Activated CD4-positive, alpha-beta T cell treated with anti-CD3 and anti-CD28 coated beads for 4 hours (primary cell): ENCODE measurements at regions not wholly inside any gene's neighbourhood (a gene's known extent, or its start where the extent isn't known, plus 50 kb on each side); places are given as distances from the start of the nearest gene placed in this dataset.

Source experiments
- DNase-seq, 2 donors: peaks; one replicate each; pipeline ENCODE4 v3.0.0-alpha.2; 2020

DNA sequence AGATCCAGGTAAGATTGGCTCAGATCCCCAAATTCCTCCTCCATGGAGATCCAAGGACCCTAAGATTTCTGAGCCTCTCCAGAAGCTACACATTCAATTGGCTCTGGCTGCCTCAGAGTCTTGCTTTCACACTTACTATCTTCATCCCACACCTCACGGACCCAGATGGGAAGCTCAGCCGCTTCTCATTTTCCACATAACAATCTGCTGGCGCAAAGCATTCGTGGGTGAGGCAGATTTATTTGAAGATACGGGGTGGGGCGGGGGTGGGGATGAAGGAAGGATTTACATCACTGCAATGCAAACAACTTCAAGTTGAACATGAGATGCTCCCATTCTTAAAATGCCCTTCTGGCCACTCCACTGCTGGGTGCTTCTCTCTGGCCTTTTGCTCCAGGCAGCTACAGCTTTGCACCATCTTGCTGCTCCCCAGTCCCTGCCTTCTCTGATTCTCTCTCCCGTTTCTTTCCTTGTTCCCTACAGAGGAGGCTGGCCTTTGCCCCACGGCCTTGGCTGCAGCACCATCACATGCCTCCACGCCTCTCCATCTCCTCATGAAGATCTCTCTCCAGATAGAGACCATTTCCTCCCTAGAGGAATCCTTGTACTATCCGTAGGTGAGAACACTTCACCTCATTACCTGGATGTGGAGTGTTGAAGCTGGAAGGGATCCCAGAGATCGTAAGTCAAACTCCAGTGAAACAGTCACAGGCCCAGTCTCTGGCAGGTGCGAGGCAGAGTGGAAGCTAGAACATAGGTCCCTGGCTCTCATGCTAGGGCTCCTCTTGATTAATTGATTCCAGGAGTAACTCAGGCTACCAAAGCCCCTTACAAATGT is 175.9 kb downstream of the RPLP1 start:
- no peak for DNase-seq

DNA sequence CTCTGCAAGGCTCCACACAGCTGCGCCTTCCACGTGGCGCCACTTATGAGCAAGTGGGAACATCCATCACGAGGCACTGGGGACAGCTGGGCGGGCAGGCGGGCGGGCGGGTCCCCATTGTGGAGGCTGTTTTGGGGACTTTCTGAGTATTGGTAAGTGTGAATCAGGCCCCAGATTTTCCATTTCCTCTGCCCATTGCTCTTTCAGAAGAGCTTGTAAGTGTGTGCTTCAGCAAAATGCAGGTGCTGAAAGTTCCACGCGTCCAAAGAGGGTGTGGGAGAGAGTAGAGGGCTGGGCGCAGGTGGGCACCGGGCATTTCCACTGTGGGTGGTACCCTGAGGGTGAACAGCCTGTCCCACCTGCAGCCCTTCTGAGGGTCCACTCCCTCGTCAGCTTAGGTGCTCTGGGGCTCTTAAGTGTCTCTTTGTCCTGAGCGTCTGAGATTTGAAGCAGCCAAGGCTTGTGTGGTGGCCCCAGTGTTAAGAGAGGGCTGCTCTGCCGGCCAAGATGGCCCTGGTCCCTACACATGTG is 177.1 kb downstream of the RPLP1 start:
- DNase-seq = peak; percentile 5 to 9

DNA sequence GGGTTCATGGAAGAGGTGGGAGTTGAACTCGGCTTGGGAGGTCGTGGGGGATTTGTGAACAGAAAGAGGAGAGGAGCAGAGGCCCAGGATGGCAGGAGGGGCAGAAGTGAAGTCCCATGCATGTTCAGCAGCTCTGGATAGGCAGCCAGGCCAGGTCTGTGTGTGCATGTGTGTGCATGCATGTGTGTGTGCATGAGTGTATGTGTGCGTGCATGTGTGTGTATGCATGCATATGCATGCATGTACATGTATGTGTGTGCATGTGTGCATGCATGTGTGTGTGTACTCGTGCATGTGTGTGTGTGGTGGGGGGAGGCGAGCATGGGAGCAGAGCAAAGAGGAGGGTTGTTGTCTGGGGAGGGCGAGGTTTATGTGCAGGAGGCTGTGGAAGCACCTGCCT is 178.4 kb downstream of the RPLP1 start:
- DNase-seq = no peak

DNA sequence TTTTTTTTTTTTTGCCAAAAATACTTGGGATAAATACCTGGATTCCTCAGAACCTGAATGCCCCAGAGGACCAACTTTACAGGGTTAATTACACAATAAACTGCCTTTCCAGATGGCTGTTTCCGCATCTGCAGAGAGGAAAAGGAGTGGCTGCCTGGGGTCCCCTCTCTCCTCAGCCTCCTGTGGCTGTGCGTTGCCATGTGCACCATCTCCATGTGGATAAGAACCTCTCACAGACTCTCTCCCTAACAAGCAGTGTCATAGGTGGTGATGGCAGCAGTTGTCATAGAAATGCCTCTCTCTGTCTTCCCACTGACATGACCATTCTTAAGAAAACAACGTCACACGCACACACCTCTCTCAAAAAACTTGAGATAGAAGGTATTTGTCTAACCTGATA is 179.4 kb downstream of the RPLP1 start:
- DNase-seq = no peak

DNA sequence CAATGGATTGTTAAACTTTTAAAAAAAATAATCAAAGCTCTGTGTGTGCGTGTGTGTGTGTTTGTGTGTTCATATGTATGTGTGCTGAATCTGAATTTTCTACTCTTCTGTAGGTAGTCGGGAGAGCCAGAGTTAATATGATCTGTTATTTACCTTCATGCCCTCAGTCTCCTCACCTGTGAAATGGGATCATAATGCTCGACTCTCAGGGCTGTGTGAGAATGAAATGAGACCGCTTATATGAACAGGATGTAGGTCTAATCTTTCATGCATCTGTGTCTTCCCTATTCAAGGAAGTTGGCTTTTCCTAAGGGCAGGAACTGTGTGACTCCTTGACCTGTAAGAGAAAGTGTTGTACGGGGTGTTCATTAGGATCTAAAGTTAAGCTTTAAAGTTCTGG is 182.2 kb downstream of the RPLP1 start:
- DNase-seq = no peak

DNA sequence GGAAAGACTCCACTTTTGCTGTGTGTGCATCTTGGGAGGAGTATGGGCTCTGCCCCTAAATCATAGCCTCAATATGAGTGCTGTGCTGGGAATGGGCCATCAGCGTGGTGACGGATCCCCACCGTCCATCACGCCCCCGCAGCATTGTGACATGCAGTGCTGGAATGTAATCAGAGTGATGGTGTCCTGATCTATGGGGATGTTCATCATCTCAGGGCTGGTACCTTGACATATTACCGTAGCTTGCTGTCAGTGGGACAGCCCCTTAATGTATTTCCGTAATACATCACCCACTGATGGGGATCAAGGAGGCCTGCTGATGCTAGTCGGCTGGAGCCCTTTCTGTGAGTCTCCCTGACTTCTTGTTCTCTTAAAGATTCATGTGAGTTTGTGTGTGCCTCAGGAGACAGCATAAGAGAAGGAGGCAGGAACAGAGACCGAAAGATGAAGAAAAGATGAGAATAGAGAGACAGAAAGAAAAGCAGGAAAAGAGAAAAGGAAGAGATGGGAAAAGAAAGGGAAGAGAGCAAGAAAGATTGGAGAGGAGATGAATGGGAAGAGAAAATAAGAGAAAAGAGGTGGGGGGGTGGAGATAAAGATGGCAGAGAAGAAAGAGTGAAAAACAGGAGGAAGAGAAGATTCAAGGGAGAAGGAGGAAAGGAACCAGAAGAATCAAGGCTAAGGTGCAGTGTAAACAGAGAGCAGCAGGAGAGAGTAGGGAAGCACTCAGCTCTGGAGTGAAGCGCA is 183.7 kb downstream of the RPLP1 start:
- DNase-seq = no peak

DNA sequence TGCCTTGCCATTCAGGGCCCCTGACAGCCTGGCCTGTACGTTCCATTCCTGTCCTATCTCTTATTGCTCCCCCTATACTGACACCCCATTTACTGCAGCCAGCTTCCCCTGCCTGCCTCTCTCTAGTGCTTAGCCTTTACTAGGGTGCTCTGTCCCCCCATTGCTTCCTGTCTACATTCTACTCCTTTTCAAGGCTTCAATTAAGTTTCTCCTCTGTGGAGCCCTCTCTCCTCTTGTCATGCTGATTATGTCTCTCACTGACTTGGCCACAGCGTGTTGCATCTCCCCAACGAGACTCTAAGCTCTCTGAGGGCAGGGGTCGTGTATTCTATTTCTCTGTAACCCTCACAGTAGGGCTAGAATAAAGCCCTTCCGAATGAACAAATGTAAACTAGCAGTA is 185.2 kb downstream of the RPLP1 start:
- DNase-seq = no peak

DNA sequence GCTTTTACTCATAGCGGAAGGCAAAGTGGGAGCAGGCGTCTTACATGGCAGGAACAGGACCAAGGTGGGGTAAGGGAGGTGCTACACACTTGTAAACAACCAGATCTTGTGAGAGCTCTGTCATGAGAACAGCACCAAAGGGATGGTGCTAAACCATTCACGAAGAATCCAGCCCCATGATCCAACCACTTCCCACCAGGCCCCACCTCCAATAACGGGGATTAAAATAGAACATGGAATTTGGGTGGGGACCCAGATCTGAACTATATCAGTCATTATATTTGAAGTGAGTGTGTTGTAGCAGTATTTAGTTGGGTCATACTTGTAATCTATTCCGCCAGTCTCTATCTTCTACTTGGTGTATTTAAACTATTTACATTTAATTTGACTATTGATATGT is 190.9 kb downstream of the RPLP1 start:
- DNase-seq = no peak

DNA sequence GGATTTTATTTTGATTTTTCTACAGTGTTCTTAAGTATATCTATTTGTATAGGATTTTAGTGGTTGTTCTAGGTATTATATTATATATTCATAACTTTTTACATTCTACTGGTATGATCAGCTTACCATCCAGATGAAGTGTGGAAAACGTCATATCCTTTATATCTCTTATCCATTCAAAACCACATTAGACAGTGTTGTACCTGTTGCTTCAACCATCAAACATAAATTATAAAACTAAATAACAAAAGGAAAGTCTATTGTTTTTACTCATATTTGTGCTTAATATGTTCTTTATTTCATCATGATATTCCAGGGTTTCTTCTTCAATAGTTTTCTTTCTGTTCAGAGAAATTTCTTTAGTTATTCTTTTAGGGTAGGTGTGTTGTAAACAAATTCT is 191.4 kb downstream of the RPLP1 start:
- no peak for DNase-seq

DNA sequence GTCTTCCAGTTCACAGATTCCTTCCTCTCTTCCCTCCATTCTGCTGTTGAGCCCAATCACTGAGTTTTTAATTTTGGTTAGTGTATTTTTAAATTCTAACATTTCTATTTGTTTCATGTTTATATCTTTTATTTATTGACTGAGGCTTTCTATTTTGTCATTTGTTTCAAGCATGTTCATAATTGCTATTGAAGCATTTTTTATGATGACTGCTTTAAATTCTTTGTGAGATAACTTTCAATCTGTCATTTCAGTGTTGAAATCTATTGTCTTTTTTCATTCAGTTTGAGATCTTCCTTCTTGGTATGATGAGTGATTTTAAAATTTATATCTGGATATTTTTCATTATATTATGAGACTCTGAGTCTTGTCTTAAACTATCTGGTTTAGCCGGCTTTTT is 192.3 kb downstream of the RPLP1 start:
- no peak for DNase-seq

DNA sequence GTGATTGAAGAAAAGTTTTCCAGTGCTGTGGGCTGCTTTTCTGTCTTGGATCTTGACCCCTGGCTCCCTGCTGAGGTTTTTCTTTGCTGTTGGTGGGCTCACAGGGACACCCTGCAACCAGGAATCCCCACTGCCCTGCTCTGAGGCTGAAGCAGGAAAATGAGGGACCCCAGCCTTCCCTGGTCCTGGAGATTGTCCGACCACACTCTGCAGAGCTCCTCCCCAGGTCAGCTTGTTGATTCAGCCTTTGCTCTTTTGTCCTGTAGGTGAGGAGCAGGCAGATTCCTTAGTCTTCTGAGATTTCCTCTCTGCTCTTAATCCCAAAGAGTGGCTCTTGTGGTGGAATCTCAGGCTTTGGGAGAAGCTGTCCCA is 194.5 kb downstream of the RPLP1 start:
- DNase-seq = no peak

DNA sequence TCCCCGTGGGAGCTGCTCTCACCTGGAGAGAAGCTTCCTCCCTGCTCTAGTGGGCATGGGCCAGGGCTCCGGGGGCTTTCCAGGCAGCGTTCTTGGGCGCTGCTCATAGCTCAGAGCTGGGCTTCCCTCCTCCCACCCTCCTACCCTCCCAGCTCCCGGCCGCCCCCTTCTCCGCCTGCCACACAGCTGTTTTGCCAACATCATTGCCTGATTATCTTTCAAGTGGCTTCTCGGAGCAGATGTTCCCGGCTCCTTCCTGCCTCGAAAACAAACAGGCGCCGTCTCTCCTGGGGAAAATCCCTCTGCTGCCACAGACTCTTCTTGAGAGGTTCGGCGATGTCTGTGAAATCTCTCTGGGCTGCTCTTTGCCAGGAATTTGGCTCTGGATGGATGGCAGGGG is 195.6 kb downstream of the RPLP1 start:
- DNase-seq = no peak

DNA sequence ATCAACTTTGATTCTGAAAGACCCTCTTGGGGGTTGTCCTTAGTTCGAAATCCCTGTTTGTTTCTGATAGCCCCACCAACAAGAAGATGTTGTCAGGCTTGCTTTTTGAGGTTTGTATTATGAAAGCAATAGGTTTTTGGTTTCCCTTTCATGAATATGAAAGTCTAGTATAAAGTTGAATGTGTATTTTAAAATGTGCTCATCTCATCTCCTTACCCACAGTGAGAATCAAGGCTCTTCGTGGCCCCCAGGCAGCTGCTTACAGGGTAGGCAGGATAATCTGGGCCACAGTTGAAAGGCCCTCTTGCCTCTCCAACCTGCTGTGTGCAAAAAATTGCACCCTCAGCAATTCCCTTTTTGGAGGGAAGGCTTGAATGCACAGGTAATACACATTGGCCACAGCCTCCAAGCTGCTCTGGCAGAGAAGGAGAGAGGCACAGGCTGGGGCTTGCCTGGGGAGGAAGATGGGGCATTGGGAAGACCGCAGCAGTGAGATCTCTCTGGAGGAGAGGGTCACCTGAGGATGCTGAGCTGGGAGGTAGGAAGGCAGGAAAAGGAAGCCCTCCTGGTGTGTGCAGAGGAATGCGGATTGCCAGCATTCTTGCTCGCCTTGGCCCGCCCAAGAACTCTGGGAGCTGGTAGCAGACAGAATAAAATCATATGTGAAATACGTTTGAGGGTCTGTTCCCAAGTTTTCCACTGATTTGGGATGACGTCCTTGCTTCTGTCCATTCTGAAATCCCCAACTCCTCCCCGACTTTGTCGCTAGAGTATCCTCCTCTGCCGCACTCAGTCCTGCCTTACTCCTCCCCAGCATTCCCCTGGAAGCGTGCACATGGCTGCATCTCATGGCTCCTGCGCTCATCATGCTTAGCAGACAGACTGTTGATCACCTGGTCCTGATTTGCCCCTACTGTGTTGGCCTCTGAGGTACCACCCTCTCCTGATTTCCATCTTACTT is 196.4 kb downstream of the RPLP1 start:
- no peak for DNase-seq

DNA sequence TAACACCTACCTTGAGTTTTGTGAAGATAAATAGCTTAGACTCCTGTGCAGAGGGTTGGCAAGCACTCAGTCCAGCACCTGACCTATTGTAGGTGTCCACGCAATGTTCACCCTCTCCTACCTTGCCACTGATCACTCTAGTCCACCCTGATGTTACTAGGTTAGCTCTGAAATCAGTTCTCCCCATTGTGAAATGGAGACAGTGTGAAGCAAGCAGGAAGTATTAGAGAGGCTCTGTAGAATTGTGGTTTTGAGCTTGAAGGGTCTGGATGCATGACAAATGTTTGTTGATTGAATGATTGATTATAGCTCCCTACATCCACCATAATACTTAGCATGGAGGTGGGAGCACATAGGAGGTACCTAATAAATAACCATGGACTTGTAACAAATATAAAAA is 199.7 kb downstream of the RPLP1 start:
- DNase-seq = no peak

DNA sequence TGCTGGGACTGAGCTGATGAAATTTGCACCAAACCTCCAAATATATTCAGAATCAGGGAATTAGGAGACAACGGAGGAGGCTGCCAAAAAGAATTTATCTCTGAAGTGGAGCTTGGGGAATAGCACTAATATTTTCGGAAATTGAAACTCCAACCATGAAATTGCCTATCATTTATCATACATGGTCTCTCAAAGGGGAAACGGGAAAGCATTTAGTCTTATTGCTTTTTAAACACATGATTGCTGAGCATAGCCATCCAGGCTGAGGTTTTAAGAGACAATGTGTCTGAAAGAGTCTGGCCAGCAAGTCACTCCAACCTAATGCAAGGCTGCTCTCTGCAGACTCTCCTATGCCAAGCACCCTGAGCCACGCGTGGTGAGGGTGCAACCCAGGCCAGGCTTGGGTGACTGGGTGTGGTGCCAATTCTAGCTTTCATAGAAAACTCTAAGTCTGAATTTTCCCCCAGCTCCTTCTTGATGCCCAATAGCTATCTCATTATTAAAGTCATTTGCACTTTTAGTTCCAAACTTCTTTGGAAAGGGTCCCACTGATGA is 200.2 kb downstream of the RPLP1 start:
- no peak for DNase-seq

DNA sequence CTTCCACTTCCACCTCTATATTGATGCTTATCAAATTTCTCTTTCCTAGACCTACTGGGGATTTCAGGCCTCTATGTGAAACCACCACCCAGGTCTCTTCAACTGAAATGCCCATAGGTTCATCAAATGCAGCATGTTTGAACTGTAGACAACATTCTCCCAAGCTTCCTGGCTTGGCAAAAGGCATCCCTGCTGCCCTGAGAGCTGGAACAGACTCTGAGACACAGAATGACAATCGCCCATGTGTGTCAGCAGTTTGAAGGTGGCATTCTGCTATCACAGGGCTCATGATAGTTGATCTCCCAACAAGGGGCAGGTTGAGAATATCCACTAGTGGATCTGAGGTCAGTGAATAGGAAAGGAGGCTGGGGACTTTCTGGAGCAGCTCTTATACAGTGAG is 200.7 kb downstream of the RPLP1 start:
- DNase-seq = no peak

DNA sequence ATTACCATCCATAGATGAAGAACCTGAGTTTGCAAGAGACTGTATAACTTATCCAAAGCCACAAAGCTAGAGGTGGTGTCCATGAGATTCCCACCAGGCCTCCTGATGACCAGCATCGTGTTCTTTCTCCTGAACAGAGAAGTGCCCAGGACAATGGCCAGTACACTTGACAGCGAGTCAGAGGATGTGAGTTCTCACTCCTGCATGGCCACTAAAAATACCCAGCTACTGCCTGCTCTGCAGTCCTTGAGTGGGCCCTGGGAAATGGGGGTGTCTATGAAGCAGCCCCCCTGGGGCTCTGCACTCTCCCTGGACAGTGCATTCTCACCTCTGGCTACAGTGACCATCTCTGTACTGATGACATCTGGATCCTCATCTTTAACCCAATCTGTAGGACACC is 201.2 kb downstream of the RPLP1 start:
- DNase-seq = no peak

DNA sequence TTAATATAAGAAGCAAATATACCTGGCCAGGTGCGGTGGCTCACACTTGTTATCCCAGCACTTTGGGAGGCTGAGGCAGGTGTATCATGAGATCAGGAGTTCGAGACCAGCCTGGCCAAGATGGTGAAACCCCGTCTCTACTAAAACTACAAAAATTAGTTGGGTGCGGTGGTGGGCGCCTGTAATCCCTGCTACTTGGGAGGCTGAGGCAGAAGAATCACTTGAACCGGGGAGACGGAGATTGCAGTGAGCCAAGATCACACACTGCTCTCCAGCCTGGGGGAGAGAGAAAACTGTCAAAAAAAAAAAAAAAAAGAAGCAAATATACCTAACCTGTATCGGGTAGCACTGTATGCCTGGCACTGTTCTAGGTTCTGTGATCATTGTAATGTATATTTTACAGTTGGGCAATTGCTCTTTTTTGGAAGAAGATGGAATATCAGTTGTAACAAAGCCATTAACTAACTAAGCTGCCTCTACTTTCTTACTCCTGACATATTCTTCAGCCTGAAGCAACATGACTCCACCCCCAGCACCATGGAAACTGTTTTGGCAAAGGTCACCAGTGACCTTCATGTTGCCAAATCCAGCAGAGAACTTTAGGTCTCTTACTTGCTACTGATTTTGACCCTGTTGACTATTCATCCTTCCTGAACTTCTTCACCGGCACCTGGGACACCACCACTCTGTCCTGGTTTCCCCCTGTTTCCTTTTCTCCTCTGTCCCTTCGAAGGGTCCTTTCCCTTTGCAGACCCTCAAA is 203.8 kb downstream of the RPLP1 start:
- DNase-seq = no peak

DNA sequence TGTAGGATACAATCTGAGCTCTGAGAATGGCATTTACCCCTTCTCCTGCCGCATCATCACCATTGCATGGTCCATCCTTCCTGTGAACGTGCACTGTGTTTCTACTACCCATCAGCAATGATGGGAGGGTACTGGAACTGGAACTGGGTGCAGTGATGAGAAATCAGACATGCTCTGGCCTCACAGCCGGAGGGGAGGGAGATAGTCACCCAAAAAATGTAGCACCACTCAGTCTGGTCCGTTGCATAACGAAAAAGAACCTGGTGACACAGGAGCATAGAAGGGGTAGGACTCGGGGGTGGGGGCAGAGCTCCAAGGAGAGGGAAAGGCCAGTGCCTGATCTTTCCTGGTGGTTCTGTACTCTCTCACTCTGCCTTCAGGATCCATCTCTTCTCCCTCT is 205.0 kb downstream of the RPLP1 start:
- no peak for DNase-seq

DNA sequence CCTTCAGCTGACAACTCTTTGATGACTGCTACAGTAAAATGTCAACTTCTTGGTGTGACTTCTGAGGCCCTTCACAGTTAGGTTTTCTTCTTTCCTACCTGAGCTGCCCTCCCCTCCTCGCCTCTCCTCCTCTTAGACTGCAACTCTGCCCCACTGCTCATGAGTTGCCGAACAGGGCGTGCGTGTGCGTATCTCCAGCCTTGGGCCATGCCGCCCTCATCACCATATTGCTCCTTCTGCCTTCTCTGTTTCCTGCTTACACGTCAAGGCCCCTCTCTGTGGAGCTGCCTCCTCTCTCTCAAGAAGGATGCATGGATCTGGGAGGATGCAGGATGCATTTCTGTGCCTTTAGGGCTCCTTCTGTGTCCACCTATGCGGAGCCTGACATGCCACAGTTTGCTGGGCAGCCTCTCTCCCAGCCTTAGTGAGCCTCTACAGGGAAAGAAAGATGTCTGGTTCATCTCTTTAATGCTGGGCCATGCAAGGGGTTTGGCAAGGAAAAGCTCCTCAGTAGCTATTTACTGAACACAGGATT is 205.9 kb downstream of the RPLP1 start:
- no peak for DNase-seq

DNA sequence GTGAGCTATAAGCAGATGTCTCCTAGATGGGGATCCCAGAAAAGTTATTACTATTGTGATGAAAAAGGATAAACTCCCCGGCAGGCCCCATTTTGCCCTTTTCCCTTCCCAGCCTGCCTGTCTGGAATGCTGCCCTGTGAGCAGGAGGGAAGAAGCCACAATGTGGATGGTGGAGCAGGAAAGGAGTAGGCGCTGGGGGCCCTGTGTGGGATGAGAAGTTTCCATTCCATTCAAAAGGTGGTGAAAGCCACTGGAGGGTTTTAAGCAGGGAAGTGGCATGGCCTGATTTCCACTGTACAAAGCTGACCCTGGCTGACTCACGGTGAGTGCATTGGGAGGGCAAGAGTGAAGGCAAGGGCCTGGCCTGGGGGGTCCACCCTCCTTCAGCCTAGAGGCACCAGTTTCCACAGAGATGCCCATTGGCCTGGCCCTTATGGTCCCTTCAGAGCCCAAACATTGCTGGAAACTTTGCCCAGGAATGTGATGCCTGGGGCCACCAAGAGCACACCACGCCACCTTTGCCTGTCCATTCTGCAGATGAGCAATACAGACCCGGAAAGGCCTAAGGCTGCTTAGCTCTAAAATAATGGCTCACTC is 206.9 kb downstream of the RPLP1 start:
- DNase-seq = no peak
